ENCODE measurements at regions not wholly inside any gene's neighbourhood (a gene's known extent, or its start where the extent isn't known, plus 50 kb on each side); places are given as distances from the start of the nearest gene placed in this dataset.

DNA sequence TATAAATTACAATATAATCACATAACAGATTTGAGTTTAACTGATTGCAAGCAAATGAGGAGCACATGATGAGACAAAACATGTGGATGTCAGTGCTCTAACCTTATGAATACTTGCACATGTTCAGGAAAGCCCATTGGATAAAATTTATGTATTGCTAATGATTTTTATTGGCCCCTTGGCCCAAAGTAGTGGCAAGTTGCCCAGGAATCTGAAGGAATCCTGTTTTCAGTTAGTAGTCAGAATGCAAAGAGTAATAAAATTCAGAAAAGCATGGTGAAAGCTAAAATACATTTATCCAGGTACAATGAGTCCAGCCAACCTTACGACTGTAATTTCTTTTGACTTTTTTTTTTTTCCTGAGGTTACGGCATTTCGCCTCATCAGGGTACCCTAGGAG lies 1539.4 kb downstream of the EFNB2 start:
- TF ChIP-seq, protein P1, sequence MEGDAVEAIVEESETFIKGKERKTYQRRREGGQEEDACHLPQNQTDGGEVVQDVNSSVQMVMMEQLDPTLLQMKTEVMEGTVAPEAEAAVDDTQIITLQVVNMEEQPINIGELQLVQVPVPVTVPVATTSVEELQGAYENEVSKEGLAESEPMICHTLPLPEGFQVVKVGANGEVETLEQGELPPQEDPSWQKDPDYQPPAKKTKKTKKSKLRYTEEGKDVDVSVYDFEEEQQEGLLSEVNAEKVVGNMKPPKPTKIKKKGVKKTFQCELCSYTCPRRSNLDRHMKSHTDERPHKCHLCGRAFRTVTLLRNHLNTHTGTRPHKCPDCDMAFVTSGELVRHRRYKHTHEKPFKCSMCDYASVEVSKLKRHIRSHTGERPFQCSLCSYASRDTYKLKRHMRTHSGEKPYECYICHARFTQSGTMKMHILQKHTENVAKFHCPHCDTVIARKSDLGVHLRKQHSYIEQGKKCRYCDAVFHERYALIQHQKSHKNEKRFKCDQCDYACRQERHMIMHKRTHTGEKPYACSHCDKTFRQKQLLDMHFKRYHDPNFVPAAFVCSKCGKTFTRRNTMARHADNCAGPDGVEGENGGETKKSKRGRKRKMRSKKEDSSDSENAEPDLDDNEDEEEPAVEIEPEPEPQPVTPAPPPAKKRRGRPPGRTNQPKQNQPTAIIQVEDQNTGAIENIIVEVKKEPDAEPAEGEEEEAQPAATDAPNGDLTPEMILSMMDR (IDR thresholded peaks at IDR 0.05; ENCODE audit: low read depth, low read length), result no peak
- TF ChIP-seq POLR2A (IDR thresholded peaks at IDR 0.05; ENCODE audit: extremely low read depth, insufficient read length), result no peak

Data from NB4 (cell line).